HG03103 (cell line): ENCODE measurements at regions not wholly inside any gene's neighbourhood (a gene's known extent, or its start where the extent isn't known, plus 50 kb on each side); places are given as distances from the start of the nearest gene placed in this dataset.

Source experiments
- ATAC-seq: cut with Tn5 transposase; IDR thresholded peaks from one replicate; pipeline ENCODE4 v1.9.1; 2021; ENCODE audit warnings: low read depth; ENCODE audit not compliant: unreplicated experiment

GRCh38 chr11:37712251-37712650, 1114.2 kb upstream of the RAG2 start:
- no peak for ATAC-seq

DNA sequence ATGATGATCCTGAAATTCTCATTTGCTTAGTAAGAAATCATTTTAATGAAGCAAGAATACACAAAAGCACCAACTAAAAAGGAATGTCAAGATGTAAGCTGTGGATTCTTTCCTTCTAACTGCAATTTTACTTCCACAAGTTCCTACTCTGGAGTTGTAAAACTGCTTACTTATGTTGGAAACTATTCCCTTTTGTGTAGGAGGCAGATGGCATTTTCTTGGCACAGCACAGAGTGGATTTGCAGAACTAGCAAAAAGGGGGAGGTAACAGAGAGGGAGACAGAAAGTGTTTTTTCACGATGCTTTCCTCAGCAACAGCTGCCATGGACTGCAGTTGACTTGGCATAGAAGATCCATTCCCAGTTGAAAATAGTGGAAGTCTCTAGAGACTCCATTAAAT, 1112.0 kb upstream of the RAG2 start:
- no peak for ATAC-seq

- no peak for ATAC-seq
Measured at GRCh38 chr11:37704791-37705190, 1106.8 kb upstream of the RAG2 start.

GRCh38 chr11:37699644-37700043, 1101.6 kb upstream of the RAG2 start:
- ATAC-seq = no peak

GRCh38 chr11:37695283-37695682, 1097.2 kb upstream of the RAG2 start:
- no peak for ATAC-seq

GRCh38 chr11:37689951-37690350, 1091.9 kb upstream of the RAG2 start:
- no peak for ATAC-seq

- ATAC-seq = no peak
Measured at GRCh38 chr11:37688456-37688855, 1090.4 kb upstream of the RAG2 start.

GRCh38 chr11:37687130-37687529, 1089.1 kb upstream of the RAG2 start:
- no peak for ATAC-seq

DNA sequence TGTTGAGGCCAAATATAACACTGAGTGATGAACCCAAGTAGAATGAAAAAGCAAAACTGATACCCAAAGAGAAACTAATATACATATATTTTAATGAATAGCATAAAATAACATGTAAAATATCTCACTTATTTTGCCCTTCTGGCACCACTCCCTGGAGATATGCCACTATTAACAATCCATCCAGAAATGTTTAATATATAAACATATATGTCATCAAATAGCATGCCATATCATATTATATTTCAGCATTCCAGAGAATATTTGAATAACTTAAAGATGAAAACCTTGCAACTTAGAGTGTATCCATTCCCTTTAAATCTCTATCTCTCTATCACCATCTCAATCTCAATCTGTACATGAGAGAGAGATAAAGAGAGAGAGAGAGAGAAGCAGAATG, 1073.3 kb upstream of the RAG2 start:
- no peak for ATAC-seq

DNA sequence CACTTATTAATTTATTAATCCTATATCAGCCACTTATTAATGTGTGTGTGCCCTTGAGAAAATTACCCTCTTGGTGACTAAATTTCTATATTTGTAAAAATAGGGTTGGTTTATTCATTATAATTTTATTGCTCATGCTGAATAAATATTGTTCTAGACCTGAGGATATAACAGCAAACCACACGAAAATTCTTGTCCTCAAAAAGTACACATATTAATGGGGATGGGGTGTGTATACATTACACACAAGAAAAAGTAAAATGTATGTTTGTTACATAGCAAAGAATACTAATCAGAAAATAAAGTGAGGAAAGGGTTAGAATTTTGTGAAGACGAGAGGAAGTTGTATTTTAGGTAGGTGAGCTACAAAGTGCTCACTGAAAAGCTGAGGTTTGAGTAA, 1068.9 kb upstream of the RAG2 start:
- no peak for ATAC-seq

GRCh38 chr11:37657645-37658044, 1059.6 kb upstream of the RAG2 start:
- ATAC-seq = no peak

DNA sequence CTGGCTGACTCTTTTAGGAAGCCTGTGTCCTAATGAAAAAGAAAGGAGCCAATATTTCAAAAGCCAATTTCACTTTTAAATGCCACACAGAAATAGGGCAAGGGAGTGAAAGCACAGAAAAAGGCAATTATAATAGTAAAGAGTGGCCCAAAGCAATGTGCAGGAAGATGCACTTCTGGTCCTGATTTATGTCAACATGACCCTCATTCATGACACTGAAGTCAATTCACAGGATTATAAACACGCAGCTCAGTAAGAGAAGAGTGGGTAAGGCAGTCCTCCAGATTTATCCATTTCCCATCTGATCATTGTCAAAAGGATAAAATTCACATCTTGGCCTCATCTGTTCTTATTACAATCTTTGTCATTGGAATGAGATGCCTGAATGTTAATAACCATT, 1049.7 kb upstream of the RAG2 start:
- no peak for ATAC-seq

DNA sequence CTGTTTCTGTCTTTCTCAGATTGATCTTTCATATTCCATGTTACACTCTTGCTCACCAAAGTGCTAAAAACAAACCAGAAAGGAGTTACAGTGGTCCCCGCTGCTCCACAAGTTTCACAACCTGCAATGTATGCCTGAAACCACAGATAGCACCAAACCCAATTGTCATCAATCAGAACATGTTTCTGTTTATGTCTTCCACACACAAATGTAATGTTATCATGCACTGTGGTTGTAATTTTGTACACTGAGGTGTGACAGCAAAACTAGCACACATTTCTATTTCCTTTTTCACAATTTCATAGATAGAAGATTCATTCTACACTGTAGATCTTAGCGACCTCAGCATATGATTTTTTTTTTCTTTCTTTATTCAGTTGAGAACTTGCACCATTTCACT, 1045.9 kb upstream of the RAG2 start:
- ATAC-seq = no peak

DNA sequence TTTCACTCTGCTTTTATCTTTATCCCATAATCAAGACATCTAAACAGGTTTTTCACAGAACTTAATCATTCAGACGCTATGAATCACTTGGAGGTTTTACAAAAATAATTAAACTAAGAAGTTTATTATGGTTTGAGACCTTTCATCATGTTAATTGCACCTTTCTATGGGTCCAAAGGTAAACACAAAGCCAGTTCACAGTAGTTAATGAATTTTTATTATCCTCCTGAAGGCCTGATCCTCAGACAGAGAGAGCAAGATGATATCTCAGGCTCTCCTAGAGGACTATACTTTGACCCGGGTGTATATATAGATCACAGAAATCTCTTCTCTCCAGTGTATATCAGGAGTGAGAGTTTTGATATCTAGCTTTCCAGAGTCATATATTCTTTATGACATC, 1044.3 kb upstream of the RAG2 start:
- no peak for ATAC-seq

GRCh38 chr11:37632748-37633147, 1034.7 kb upstream of the RAG2 start:
- ATAC-seq = no peak

GRCh38 chr11:37630866-37631265, 1032.8 kb upstream of the RAG2 start:
- ATAC-seq = no peak

DNA sequence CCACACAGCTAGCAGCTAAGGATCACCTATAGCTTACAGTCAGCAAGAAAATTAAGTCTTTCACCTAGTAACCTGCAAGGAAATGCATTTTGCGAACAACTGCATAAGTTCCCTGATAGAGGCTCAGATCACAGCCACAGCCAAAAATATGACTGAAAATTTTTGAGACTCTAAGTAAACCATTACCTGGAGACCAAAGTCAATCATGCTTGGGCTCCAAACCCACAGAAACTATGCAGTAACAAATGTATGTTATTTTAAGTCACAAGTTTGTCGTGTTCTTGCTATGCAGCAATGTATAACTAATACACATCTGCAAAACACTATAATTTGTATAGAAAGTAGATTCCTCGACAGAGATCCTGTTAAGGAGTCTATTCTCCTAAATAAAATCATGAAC, 1025.7 kb upstream of the RAG2 start:
- ATAC-seq = no peak

DNA sequence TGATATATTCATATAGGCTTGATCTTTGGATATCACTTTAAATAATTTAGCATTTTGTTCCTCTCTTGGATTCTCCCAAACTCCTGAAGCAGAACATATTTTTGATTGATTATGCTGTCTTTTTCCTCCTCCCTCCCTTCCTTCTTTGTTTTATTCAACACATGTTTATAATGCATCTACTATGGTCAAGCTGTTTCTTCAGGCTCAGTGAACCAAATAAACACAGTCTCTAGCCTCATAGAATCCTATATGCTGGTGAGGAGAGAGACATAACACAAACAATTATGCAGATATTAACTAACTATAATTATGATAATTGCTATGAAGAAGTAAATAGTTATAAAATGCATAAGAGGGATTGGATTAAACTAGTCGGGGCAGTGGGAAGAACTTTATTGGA, 1023.6 kb upstream of the RAG2 start:
- ATAC-seq = no peak

DNA sequence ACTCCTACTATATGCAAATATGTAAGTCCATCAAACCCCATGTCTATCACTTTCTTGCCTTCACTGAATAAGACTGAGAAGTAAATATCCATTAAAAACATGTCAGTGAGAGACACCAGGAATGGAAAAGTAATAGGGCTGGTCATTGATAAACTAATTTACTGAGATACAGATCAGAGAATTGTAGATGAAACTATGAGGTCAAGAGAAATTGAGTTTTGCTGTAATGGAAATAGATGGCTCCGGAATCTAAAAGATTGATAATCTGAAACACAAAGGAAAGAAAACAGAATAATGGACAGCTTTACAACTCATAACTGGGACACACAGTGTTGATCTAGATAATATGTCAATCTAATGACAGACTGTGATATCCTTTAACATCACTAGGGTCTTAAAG, 1018.3 kb upstream of the RAG2 start:
- ATAC-seq = no peak

- ATAC-seq = no peak
Measured at GRCh38 chr11:37613031-37613430, 1015.0 kb upstream of the RAG2 start.

DNA sequence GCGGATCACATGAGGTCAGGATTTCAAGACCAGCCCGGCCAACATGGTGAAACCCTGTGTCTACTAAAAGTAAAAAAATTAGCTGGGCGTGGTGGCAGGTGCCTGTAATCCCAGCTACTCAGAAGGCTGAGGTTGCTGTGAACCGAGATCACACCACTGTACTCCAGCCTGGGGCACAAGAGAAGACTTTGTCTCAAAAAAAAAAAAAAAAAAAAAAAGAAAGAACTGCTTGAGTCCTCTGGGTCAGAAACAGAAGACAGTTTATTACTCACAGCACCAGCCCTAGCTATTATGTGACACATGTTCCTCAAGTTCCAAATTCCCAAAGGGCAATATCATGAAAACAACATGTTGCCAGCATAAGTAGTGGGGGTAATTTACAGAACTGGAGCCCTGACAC, 1014.1 kb upstream of the RAG2 start:
- ATAC-seq = no peak

DNA sequence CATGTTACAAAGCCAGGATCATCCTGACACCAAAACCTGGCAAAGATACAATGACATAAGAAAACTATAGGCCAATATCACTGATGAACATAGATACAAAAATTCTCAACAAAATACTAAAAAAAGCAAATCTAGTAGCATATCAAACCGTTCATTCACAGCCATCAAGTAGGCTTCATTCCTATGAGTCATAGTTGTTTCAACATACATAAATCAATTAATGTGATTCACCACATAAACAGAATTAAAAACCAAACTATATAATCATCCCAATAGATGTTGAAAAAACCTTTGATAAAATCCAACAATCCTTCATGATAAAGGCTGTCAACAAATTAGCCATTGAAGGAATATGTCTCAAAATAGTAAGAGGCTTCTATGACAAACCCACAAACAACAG, 1007.2 kb upstream of the RAG2 start:
- no peak for ATAC-seq

DNA sequence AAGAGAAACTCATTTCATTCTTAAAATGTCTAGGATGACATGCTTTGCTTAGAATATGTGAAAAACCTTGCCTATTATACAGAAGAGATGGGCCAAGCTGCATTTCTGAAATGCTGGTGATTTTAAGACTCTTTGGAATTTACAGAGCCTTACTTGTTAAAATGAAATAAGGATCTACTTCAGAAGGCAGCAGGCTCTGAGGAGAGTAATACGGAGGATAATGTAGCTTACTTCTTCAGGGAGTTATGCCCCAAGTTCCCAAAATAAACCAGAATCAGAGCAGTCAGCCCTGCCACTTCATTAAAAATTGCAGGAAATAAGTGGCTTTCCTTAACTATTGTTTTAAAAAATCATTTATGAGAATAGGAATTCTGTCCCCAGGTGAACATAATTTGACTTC, 1000.3 kb upstream of the RAG2 start:
- ATAC-seq = no peak

DNA sequence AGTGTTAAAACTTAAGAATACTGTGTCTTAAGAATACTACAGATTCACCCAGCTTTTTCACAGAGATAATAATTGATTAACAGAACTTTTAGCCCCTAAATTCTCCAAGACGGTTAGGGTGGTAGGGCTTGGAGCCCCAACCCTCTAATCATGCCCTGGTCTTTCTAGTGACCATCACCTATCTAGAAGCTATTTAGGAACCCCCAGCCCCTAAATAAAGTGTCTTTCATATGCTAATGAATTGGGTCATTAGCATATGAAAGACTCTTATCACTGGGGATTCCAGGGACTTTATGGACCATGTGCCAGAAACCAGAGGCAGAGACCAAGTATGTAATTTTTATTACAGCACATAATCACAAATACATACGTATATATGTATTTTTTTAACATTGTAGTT, 999.7 kb upstream of the RAG2 start:
- ATAC-seq = no peak
